NT2/D1 (cell line): ENCODE measurements at regions not wholly inside any gene's neighbourhood (a gene's known extent, or its start where the extent isn't known, plus 50 kb on each side); places are given as distances from the start of the nearest gene placed in this dataset.
"Not testable (repeated sequence)": the region's sequence is repeated elsewhere in the genome, so short reads cannot be mapped to it uniquely, and the experiment has no call there.

ENCODE experiments used
- DNase-seq: peaks from one replicate; pipeline ENCODE4 v3.0.0-alpha.2; 2011; ENCODE audit warnings: low read depth, low spot score
- H3K27me3 ChIP-seq: 2 replicates; pipeline ENCODE4 v1.6.0; 2011; ENCODE audit warnings: mild to moderate bottlenecking; ENCODE audit not compliant: insufficient read length, insufficient read depth
- H3K36me3 ChIP-seq: 2 replicates; pipeline ENCODE4 v1.6.1; 2011; ENCODE audit warnings: mild to moderate bottlenecking, low read length, mixed read lengths; ENCODE audit not compliant: insufficient read depth, insufficient read length
- H3K4me1 ChIP-seq: 2 replicates; pipeline ENCODE4 v1.5.1; 2011; ENCODE audit not compliant: insufficient read depth, insufficient read length
- H3K4me3 ChIP-seq: 2 replicates; pipeline ENCODE4 v1.5.1; 2011; ENCODE audit warnings: low read depth; ENCODE audit not compliant: insufficient read length
- H3K9ac ChIP-seq: 2 replicates; pipeline ENCODE4 v1.6.0; 2011; ENCODE audit warnings: low read depth; ENCODE audit not compliant: insufficient read length
- H3K9me3 ChIP-seq: 2 replicates; pipeline ENCODE4 v1.5.1; 2011; ENCODE audit warnings: mild to moderate bottlenecking, low read length; ENCODE audit not compliant: insufficient read depth
- SUZ12 ChIP-seq: IDR thresholded peaks from 2 replicates; pipeline ENCODE4 v1.6.1; 2011; ENCODE audit not compliant: insufficient read length, insufficient read depth; ENCODE audit errors: extremely low read depth
- YY1 ChIP-seq: IDR thresholded peaks from 2 replicates; pipeline ENCODE4 v1.6.1; 2011; ENCODE audit not compliant: insufficient read length, insufficient read depth
- ZNF274 ChIP-seq: IDR thresholded peaks from 2 replicates; pipeline ENCODE4 v1.6.1; 2011; ENCODE audit warnings: mild to moderate bottlenecking, low read depth, low read length

DNA sequence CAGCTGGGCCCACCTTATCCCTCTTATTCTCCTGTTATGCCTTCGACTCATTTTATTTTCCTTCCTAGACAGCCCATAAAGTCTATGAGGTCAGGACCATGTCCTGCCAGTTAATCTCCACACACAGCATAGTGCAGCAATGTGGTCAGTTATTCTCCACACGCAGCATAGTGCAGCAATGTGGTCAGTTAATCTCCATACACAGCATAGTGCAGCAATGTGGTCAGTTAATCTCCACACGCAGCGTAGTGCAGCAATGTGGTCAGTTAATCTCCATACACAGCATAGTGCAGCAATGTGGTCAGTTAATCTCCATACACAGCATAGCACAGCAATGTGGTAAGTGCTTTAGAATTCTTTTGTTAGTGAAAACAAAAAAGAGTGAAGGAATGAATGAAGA is 77.8 kb downstream of the TEX36 start:
- TF ChIP-seq ZNF274 = no peak
- no peak for DNase-seq
- no peaks in the 10 kb centered on the region for H3K36me3 ChIP-seq
- no peaks in the 10 kb centered on the region for H3K27me3 ChIP-seq
- no peaks in the 10 kb centered on the region for H3K9me3 ChIP-seq
- H3K9ac ChIP-seq = no peak overlapping the region
- H3K4me3 ChIP-seq = no peak overlapping the region
- no peaks in the 10 kb centered on the region for H3K4me1 ChIP-seq

DNA sequence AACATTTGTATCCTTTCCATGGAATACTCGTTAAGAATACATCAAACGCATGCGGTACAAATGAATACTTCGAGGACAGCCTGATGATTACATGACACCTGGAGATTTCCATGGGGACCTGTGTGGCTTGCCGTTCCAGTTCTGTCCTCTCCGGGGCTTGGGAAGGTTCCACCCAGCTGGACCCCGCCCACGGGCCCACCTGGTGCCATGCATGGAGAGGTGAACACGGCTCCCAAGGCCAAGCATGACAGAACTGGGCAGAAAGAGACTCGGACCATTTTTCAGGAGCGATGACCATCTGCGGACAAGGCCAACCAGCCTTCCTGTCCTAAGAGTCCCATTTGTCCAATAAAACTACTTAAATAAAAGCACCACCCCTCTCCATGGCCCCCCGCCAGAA is 80.1 kb downstream of the TEX36 start:
- H3K27me3 ChIP-seq = no peaks in the 10 kb centered on the region
- H3K36me3 ChIP-seq = no peaks in the 10 kb centered on the region
- DNase-seq = no peak
- no peaks in the 10 kb centered on the region for H3K9me3 ChIP-seq
- no peaks in the 10 kb centered on the region for H3K4me1 ChIP-seq
- no peak overlapping the region for H3K9ac ChIP-seq
- H3K4me3 ChIP-seq = no peak overlapping the region
- TF ChIP-seq ZNF274 = no peak
- no peak for TF ChIP-seq SUZ12
- TF ChIP-seq YY1 = no peak

GRCh38 chr10:125599194-125599593 is 83.8 kb downstream of the TEX36 start:
- no peaks in the 10 kb centered on the region for H3K4me1 ChIP-seq
- H3K4me3 ChIP-seq = no peak overlapping the region
- no peak for DNase-seq
- no peaks in the 10 kb centered on the region for H3K27me3 ChIP-seq
- no peak overlapping the region for H3K9ac ChIP-seq
- H3K9me3 ChIP-seq = peaks cover 16% of the 10 kb centered on the region; the same call in 1 of the 2 replicates
- H3K36me3 ChIP-seq = no peaks in the 10 kb centered on the region
- TF ChIP-seq SUZ12 = no peak
- no peak for TF ChIP-seq ZNF274
- TF ChIP-seq YY1 = no peak

- TF ChIP-seq SUZ12 (no peak), ZNF274 (no peak), YY1 (no peak)
- Histone ChIP-seq H3K36me3 (no peaks in the 10 kb centered on the region), H3K4me3 (no peak overlapping the region), H3K27me3 (no peaks in the 10 kb centered on the region), H3K9me3 (peaks cover 16% of the 10 kb centered on the region; the same call in 1 of the 2 replicates), H3K4me1 (no peaks in the 10 kb centered on the region), H3K9ac (no peak overlapping the region)
- DNase-seq = no peak
Measured at GRCh38 chr10:125595911-125596310, 87.1 kb downstream of the TEX36 start.

- no peak overlapping the region for H3K9ac ChIP-seq
- no peak overlapping the region for H3K4me3 ChIP-seq
- H3K36me3 ChIP-seq = no peaks in the 10 kb centered on the region
- no peaks in the 10 kb centered on the region for H3K27me3 ChIP-seq
- H3K4me1 ChIP-seq = no peaks in the 10 kb centered on the region
- peaks cover 16% of the 10 kb centered on the region; the same call in 1 of the 2 replicates for H3K9me3 ChIP-seq
- DNase-seq = no peak
- TF ChIP-seq ZNF274 = no peak
- no peak for TF ChIP-seq YY1
- no peak for TF ChIP-seq SUZ12
Measured at GRCh38 chr10:125593644-125594043, 89.3 kb downstream of the TEX36 start.

DNA sequence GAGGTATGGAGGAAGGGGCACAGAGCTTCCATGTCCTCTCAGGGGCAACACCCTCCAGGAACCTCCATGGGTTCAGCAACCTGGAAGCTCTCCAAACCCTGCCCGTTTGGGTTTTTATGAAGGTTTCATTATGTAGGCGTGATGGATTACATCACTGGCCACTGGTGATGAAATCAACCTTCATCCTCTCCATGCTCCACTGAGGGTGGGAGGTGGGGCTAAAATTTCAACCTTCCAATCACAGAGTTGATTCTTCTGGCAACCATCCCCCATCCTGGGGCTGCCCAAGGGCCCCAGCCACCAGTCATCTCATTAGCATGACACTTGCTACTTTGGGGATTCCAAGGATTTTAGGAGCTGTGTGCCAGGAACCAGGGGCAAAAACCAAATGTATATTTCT is 90.1 kb downstream of the TEX36 start:
- Histone ChIP-seq H3K9ac (no peak overlapping the region), H3K36me3 (no peaks in the 10 kb centered on the region), H3K9me3 (peaks cover 16% of the 10 kb centered on the region; the same call in 1 of the 2 replicates), H3K27me3 (no peaks in the 10 kb centered on the region), H3K4me3 (no peak overlapping the region), H3K4me1 (no peaks in the 10 kb centered on the region)
- TF ChIP-seq ZNF274 (no peak), YY1 (no peak), SUZ12 (no peak)
- DNase-seq = no peak

DNA sequence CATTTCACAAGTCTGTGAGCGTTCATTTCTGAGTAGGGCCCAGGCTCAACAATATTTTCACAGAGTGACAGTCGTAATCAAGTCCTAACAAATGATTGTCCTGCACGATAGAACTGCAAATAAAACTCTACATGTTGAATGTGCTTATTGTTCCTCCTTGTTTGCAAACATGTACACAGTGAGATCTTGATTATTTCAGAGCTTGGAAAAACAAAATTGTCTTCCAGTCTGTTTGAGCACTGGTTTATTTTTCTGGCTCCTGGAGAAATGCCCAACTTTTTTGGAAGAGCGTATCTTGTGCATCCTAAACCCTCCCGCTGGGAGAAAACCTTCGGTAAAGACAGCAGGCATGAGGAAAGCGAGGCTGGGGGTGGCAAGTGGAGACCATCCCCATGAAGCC is 91.1 kb downstream of the TEX36 start:
- Histone ChIP-seq H3K36me3 (no peaks in the 10 kb centered on the region), H3K27me3 (no peaks in the 10 kb centered on the region), H3K9ac (no peak overlapping the region), H3K4me3 (no peak overlapping the region), H3K4me1 (no peaks in the 10 kb centered on the region), H3K9me3 (peaks cover 16% of the 10 kb centered on the region; the same call in 1 of the 2 replicates)
- TF ChIP-seq SUZ12 (no peak), YY1 (no peak), ZNF274 (no peak)
- no peak for DNase-seq

GRCh38 chr10:125588738-125589137 is 94.2 kb downstream of the TEX36 start:
- H3K9me3 ChIP-seq, H3K27me3 ChIP-seq, H3K9ac ChIP-seq, H3K4me3 ChIP-seq, DNase-seq, H3K36me3 ChIP-seq, H3K4me1 ChIP-seq: not testable (repeated sequence)
